Endothelial cell of umbilical vein (primary cell): ENCODE measurements at regions not wholly inside any gene's neighbourhood (a gene's known extent, or its start where the extent isn't known, plus 50 kb on each side); places are given as distances from the start of the nearest gene placed in this dataset.

ENCODE experiments used
- BruUV-seq: library from RNA; stranded (reverse); fragments of 400-500 nt; replicated peaks from 2 replicates; lab custom pipeline; 2021; lab: Mats Ljungman, UMichigan
- CTCF ChIA-PET: fragments of 300-600, 350-600 bp; sonication (Branson Sonifier 250); formaldehyde crosslinking; loops from one replicate; lab custom pipeline; 2021; ENCODE audit warnings: antibody characterized with exemption, inconsistent platforms; lab: Charles Lee
- POLR2A ChIA-PET: fragments of 300-600, 350-600 bp; sonication (Branson Sonifier 250); formaldehyde crosslinking; loops from one replicate; lab custom pipeline; 2021; ENCODE audit warnings: antibody characterized with exemption, inconsistent platforms; lab: Charles Lee
- DNase-seq: peaks from one replicate; pipeline ENCODE4 v3.0.0-alpha.2; 2011; ENCODE audit warnings: low read depth, low spot score
- FAIRE-seq: peaks from 2 replicates; lab custom pipeline; 2011; peaks lifted over from hg19 to GRCh38; lab: Jason Lieb, UNC
- H2AFZ ChIP-seq: 2 replicates; pipeline ENCODE4 v1.6.0; 2012; ENCODE audit warnings: low read depth, low read length, control low read depth, inconsistent platforms
- H3K27ac ChIP-seq: 2 replicates; pipeline ENCODE4 v1.5.1; 2011; ENCODE audit warnings: low read depth, mild to moderate bottlenecking, control low read depth, low read length, moderate library complexity; ENCODE audit not compliant: insufficient read depth
- H3K27me3 ChIP-seq, 2 experiments: 2 replicates each; pipeline versions ENCODE4 v1.6.0 to v1.6.1; 2011; ENCODE audit warnings: low read length in 2 of 2, mixed read lengths in 1 of 2; ENCODE audit not compliant: control insufficient read depth in 2 of 2, insufficient read depth in 2 of 2
- H3K36me3 ChIP-seq, 2 experiments: 2 replicates in 1 of 2; 3 replicates in 1 of 2; pipeline ENCODE4 v1.5.1; 2011; ENCODE audit warnings: low read length in 2 of 2, mild to moderate bottlenecking in 1 of 2, moderate library complexity in 1 of 2; ENCODE audit not compliant: control insufficient read depth in 2 of 2, insufficient read depth in 2 of 2; ENCODE audit errors: extremely low read depth in 1 of 2
- H3K4me1 ChIP-seq: 3 replicates; pipeline ENCODE4 v1.5.1; 2011; ENCODE audit warnings: mild to moderate bottlenecking, low read length; ENCODE audit not compliant: control insufficient read depth, insufficient read depth; ENCODE audit errors: extremely low read depth
- H3K4me2 ChIP-seq: 2 replicates; pipeline ENCODE4 v1.6.1; 2011; ENCODE audit warnings: low read length, control low read depth, mixed read lengths; ENCODE audit not compliant: insufficient read depth
- H3K4me3 ChIP-seq, 3 experiments: fragments of 200-600 bp in 1 of 3; sonication (generic), shearing (Covaris generic) in 1 of 3; replicated peaks in 1 of 3; 2 replicates each; pipeline ENCODE4 v1.5.1; 2011 to 2016; ENCODE audit warnings: control low read depth in 3 of 3, low read length in 3 of 3, mild to moderate bottlenecking in 2 of 3, inconsistent platforms in 1 of 3, low read depth in 1 of 3, moderate library complexity in 1 of 3; ENCODE audit not compliant: insufficient read depth in 1 of 3
- H3K79me2 ChIP-seq: 2 replicates; pipeline ENCODE4 v1.6.0; 2012; ENCODE audit warnings: low read length, inconsistent platforms; ENCODE audit not compliant: control insufficient read depth, insufficient read depth
- H3K9ac ChIP-seq: replicated peaks from 2 replicates; pipeline ENCODE3; 2011; ENCODE audit warnings: low read length, control low read depth; ENCODE audit not compliant: insufficient read depth; ENCODE audit errors: extremely low read depth
- H3K9me1 ChIP-seq: replicated peaks from 3 replicates; pipeline ENCODE4 v1.6.0; 2011; ENCODE audit warnings: mild to moderate bottlenecking, low read length; ENCODE audit not compliant: control insufficient read depth, insufficient read depth; ENCODE audit errors: extremely low read depth
- H3K9me3 ChIP-seq: replicated peaks from 2 replicates; pipeline ENCODE4 v1.5.1; 2012; ENCODE audit warnings: low read length, inconsistent platforms; ENCODE audit not compliant: control insufficient read depth, insufficient read depth
- H4K20me1 ChIP-seq: replicated peaks from 2 replicates; pipeline ENCODE3; 2011; ENCODE audit warnings: mild to moderate bottlenecking, low read length; ENCODE audit not compliant: control insufficient read depth, insufficient read depth; ENCODE audit errors: extremely low read depth
- EZH2 ChIP-seq: IDR thresholded peaks from 2 replicates; pipeline ENCODE4 v1.6.1; 2012; ENCODE audit warnings: borderline replicate concordance, low read depth, mild to moderate bottlenecking, moderate library complexity, low read length, inconsistent platforms; ENCODE audit not compliant: severe bottlenecking
- FOS ChIP-seq: IDR thresholded peaks from 2 replicates; pipeline ENCODE4 v1.6.1; 2011; ENCODE audit warnings: mild to moderate bottlenecking, low read length, moderate library complexity, borderline replicate concordance; ENCODE audit not compliant: insufficient read depth
- GATA2 ChIP-seq: IDR thresholded peaks from 2 replicates; pipeline ENCODE4 v1.7.0; 2011; ENCODE audit warnings: low read depth, mild to moderate bottlenecking, moderate library complexity, mixed read lengths, low read length; ENCODE audit not compliant: insufficient read length, insufficient read depth
- JUN ChIP-seq: IDR thresholded peaks from 2 replicates; pipeline ENCODE4 v1.6.1; 2011; ENCODE audit warnings: borderline replicate concordance, low read depth; ENCODE audit not compliant: insufficient read length, insufficient read depth
- MYC ChIP-seq: IDR thresholded peaks from one replicate; pipeline ENCODE4 v1.6.1; 2011; ENCODE audit warnings: mild to moderate bottlenecking, low read depth, low read length
- POLR2A ChIP-seq: IDR thresholded peaks from 2 replicates; pipeline ENCODE4 v1.6.1; 2012; ENCODE audit warnings: low read depth, mild to moderate bottlenecking, control low read depth, low read length
- POLR2AphosphoS5 ChIP-seq: IDR thresholded peaks from 2 replicates; pipeline ENCODE4 v1.6.1; 2012; ENCODE audit warnings: low read depth, mild to moderate bottlenecking, control low read depth, low read length, moderate library complexity; ENCODE audit not compliant: insufficient read depth
- dilution Hi-C: fragments of 300-500 bp; cut with MboI; formaldehyde crosslinking; loops from one replicate; pipeline ENCODE4 v1.15.0; 2019; ENCODE audit warnings: low sequenced_read_pairs; ENCODE audit not compliant: extremely low pct_ligation_motif_present
- intact Hi-C: fragments of 100-400 bp; cut with micrococcal nuclease; formaldehyde crosslinking; loops from one replicate; pipeline ENCODE4 v1.10.0; 2022
- TF ChIP-seq, protein P1 (sequence below), 2 donors: IDR thresholded peaks; 1 replicate in 1 of 2; 2 replicates in 1 of 2; pipeline ENCODE4 v1.5.1; 2011; ENCODE audit warnings: low read length in 2 of 2, mild to moderate bottlenecking in 2 of 2, moderate library complexity in 2 of 2, control low read depth in 1 of 2, inconsistent platforms in 1 of 2, low read depth in 1 of 2; ENCODE audit not compliant: insufficient read depth in 1 of 2; ENCODE audit errors: extremely low read depth in 1 of 2
- TF ChIP-seq, protein P2 (sequence below): IDR thresholded peaks from 2 replicates; pipeline ENCODE4 v1.6.1; 2011; ENCODE audit not compliant: insufficient read depth, insufficient read length

DNA sequence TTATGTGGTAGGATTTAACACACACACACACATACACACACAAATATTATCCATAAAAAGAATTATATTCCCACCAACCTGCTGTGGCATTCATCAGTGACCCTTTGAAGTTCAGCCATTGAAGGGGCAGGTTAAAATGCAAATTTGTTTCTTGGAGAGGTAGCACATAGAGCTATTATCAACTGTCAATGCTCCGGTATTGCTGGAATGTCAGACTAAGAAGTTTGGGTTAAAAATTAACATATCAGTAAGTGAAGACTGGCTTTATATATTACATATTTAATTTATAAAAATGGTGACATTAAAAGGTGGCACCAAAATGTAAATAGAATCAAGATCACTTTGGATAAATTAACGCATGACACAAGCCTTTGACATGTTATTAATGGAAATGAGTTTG is 207.3 kb downstream of the DAD1 start:
- no peak overlapping the region for H3K9ac ChIP-seq
- no peak for DNase-seq
- no TSS peak for BruUV-seq
- no peaks in the 10 kb centered on the region for H3K79me2 ChIP-seq
- no peak overlapping the region for H3K27ac ChIP-seq
- dilution Hi-C loops = no loop called here
- no peaks in the 10 kb centered on the region for H3K9me1 ChIP-seq
- peaks cover 24 to 37% of the 10 kb centered on the region in 2 experiments for H3K27me3 ChIP-seq
- FAIRE-seq = no peak
- no peak overlapping the region for H2AFZ ChIP-seq
- intact Hi-C loops = no loop called here
- no peak overlapping the region for H3K4me3 ChIP-seq
- TF ChIP-seq POLR2A = no peak
- no peak for TF ChIP-seq JUN
- no peaks in the 10 kb centered on the region for H3K4me1 ChIP-seq
- H4K20me1 ChIP-seq = no peaks in the 10 kb centered on the region
- H3K4me2 ChIP-seq = no peak overlapping the region
- CTCF ChIA-PET = interaction anchor here (1.5 to 2.3 kb wide), 3 partner anchors 62 to 276 kb away, joined by 3 to 11 read pairs (median 10); no protein-coding TSS in a partner anchor
- no peaks in the 10 kb centered on the region for H3K9me3 ChIP-seq
- POLR2A ChIA-PET = no interaction called here
- no peaks in the 10 kb centered on the region for H3K36me3 ChIP-seq

- intact Hi-C loops = no loop called here
- Histone ChIP-seq H3K4me3 (no peak overlapping the region), H3K9me1 (no peaks in the 10 kb centered on the region), H3K36me3 (no peaks in the 10 kb centered on the region), H2AFZ (no peak overlapping the region), H3K4me1 (no peaks in the 10 kb centered on the region), H3K4me2 (no peak overlapping the region), H3K79me2 (no peaks in the 10 kb centered on the region), H4K20me1 (no peaks in the 10 kb centered on the region), H3K27me3 (peaks cover 24 to 40% of the 10 kb centered on the region in 2 experiments), H3K9ac (no peak overlapping the region), H3K27ac (no peak overlapping the region), H3K9me3 (no peaks in the 10 kb centered on the region)
- TF ChIP-seq MYC (no peak), GATA2 (no peak), POLR2AphosphoS5 (no peak), POLR2A (no peak), FOS (no peak), EZH2 (no peak), JUN (no peak)
- TF ChIP-seq, protein P1, sequence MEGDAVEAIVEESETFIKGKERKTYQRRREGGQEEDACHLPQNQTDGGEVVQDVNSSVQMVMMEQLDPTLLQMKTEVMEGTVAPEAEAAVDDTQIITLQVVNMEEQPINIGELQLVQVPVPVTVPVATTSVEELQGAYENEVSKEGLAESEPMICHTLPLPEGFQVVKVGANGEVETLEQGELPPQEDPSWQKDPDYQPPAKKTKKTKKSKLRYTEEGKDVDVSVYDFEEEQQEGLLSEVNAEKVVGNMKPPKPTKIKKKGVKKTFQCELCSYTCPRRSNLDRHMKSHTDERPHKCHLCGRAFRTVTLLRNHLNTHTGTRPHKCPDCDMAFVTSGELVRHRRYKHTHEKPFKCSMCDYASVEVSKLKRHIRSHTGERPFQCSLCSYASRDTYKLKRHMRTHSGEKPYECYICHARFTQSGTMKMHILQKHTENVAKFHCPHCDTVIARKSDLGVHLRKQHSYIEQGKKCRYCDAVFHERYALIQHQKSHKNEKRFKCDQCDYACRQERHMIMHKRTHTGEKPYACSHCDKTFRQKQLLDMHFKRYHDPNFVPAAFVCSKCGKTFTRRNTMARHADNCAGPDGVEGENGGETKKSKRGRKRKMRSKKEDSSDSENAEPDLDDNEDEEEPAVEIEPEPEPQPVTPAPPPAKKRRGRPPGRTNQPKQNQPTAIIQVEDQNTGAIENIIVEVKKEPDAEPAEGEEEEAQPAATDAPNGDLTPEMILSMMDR (IDR thresholded peaks at IDR 0.05; ENCODE audit: extremely low read depth in 1 of 2, insufficient read depth in 1 of 2, low read depth in 1 of 2, low read length in 2 of 2) = no peak
- TF ChIP-seq, protein P2, sequence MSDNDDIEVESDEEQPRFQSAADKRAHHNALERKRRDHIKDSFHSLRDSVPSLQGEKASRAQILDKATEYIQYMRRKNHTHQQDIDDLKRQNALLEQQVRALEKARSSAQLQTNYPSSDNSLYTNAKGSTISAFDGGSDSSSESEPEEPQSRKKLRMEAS = no peak
- no TSS peak for BruUV-seq
- dilution Hi-C loops = no loop called here
- FAIRE-seq = no peak
- CTCF ChIA-PET = interaction anchor here (1.5 to 2.3 kb wide), 3 partner anchors 61 to 277 kb away, joined by 3 to 11 read pairs (median 10); no protein-coding TSS in a partner anchor
- DNase-seq = no peak
- POLR2A ChIA-PET = no interaction called here
Observed at GRCh38 chr14:22381408-22381760, 207.6 kb downstream of the DAD1 start.
